GM23338 (cell line): ENCODE measurements at regions not wholly inside any gene's neighbourhood (a gene's known extent, or its start where the extent isn't known, plus 50 kb on each side); places are given as distances from the start of the nearest gene placed in this dataset.

ENCODE experiments used
- ETS1 ChIP-seq: IDR thresholded peaks from 2 replicates; pipeline ENCODE4 v1.6.1; 2016; ENCODE audit warnings: antibody characterized with exemption
- EZH2 ChIP-seq: fragments of 200-600 bp; sonication (generic); IDR thresholded peaks from one replicate; pipeline ENCODE4 v1.8.0; 2017; ENCODE audit warnings: antibody characterized with exemption, mild to moderate bottlenecking, low read depth; ENCODE audit not compliant: unreplicated experiment
- EZH2phosphoT487 ChIP-seq: fragments of 200-600 bp; sonication (generic); IDR thresholded peaks from one replicate; pipeline ENCODE4 v1.8.1; 2018; ENCODE audit warnings: antibody characterized with exemption; ENCODE audit not compliant: unreplicated experiment
- POLR2AphosphoS5 ChIP-seq: IDR thresholded peaks from 2 replicates; pipeline ENCODE4 v1.6.1; 2016; ENCODE audit warnings: antibody characterized with exemption, low read depth
- STAT1 ChIP-seq: IDR thresholded peaks from one replicate; pipeline ENCODE4 v1.6.1; 2016; ENCODE audit warnings: antibody characterized with exemption; ENCODE audit not compliant: unreplicated experiment
- ZNF331 ChIP-seq: fragments of 250-450 bp; sonication (Bioruptor Pico); IDR thresholded peaks from 2 replicates; pipeline ENCODE4 v1.5.0; 2020; ENCODE audit warnings: low read depth, mild to moderate bottlenecking, moderate library complexity
- TF ChIP-seq, protein P1 (sequence below), 2 experiments: fragments of 200-600 bp in 1 of 2; sonication (generic) in 1 of 2; conservative IDR thresholded peaks; 2 replicates each; pipeline versions ENCODE4 v1.5.1 to v1.6.1; 2016 to 2017; ENCODE audit warnings: antibody characterized with exemption in 2 of 2, low read depth in 2 of 2, mild to moderate bottlenecking in 2 of 2, moderate library complexity in 1 of 2
- TF ChIP-seq, protein P2 (sequence below): IDR thresholded peaks from one replicate; pipeline ENCODE4 v1.6.1; 2018; ENCODE audit warnings: antibody characterized with exemption; ENCODE audit not compliant: unreplicated experiment

DNA sequence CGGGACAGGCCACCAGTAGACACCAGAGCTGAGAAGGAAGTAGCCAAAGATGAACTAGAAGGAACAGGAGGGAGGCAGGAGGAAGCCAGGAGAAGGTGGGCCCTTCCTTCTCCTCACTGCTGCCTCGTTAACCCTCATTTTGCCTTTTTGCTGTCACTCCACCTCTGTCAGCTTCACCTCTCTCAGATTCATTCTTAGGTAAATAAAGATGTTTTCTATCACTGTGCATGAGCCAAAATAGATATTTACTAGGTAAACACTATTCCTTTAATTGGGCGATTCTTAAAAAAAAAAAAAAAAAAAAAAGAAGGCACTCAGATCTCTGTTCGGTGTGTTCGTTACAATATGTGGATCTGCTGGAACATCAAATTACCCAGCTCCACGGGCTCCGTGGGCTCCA lies 112.3 kb downstream of the GLUL start:
- TF ChIP-seq, protein P1, sequence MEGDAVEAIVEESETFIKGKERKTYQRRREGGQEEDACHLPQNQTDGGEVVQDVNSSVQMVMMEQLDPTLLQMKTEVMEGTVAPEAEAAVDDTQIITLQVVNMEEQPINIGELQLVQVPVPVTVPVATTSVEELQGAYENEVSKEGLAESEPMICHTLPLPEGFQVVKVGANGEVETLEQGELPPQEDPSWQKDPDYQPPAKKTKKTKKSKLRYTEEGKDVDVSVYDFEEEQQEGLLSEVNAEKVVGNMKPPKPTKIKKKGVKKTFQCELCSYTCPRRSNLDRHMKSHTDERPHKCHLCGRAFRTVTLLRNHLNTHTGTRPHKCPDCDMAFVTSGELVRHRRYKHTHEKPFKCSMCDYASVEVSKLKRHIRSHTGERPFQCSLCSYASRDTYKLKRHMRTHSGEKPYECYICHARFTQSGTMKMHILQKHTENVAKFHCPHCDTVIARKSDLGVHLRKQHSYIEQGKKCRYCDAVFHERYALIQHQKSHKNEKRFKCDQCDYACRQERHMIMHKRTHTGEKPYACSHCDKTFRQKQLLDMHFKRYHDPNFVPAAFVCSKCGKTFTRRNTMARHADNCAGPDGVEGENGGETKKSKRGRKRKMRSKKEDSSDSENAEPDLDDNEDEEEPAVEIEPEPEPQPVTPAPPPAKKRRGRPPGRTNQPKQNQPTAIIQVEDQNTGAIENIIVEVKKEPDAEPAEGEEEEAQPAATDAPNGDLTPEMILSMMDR (conservative IDR thresholded peaks at IDR 0.05; ENCODE audit: low read depth in 2 of 2) = no peak
- TF ChIP-seq POLR2AphosphoS5 = no peak
- TF ChIP-seq EZH2 = no peak
- TF ChIP-seq EZH2phosphoT487 = no peak
- TF ChIP-seq, protein P2, sequence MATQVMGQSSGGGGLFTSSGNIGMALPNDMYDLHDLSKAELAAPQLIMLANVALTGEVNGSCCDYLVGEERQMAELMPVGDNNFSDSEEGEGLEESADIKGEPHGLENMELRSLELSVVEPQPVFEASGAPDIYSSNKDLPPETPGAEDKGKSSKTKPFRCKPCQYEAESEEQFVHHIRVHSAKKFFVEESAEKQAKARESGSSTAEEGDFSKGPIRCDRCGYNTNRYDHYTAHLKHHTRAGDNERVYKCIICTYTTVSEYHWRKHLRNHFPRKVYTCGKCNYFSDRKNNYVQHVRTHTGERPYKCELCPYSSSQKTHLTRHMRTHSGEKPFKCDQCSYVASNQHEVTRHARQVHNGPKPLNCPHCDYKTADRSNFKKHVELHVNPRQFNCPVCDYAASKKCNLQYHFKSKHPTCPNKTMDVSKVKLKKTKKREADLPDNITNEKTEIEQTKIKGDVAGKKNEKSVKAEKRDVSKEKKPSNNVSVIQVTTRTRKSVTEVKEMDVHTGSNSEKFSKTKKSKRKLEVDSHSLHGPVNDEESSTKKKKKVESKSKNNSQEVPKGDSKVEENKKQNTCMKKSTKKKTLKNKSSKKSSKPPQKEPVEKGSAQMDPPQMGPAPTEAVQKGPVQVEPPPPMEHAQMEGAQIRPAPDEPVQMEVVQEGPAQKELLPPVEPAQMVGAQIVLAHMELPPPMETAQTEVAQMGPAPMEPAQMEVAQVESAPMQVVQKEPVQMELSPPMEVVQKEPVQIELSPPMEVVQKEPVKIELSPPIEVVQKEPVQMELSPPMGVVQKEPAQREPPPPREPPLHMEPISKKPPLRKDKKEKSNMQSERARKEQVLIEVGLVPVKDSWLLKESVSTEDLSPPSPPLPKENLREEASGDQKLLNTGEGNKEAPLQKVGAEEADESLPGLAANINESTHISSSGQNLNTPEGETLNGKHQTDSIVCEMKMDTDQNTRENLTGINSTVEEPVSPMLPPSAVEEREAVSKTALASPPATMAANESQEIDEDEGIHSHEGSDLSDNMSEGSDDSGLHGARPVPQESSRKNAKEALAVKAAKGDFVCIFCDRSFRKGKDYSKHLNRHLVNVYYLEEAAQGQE = no peak
- no peak for TF ChIP-seq ZNF331 (CRISPR knock-in tag)
- no peak for TF ChIP-seq STAT1
- no peak for TF ChIP-seq ETS1
